HG03442 (cell line): ENCODE measurements at regions not wholly inside any gene's neighbourhood (a gene's known extent, or its start where the extent isn't known, plus 50 kb on each side); places are given as distances from the start of the nearest gene placed in this dataset.

Experiments used
- ATAC-seq: cut with Tn5 transposase; IDR thresholded peaks from one replicate; pipeline ENCODE4 v1.9.1; 2021; ENCODE audit warnings: mild to moderate bottlenecking, moderate library complexity; ENCODE audit not compliant: unreplicated experiment

DNA sequence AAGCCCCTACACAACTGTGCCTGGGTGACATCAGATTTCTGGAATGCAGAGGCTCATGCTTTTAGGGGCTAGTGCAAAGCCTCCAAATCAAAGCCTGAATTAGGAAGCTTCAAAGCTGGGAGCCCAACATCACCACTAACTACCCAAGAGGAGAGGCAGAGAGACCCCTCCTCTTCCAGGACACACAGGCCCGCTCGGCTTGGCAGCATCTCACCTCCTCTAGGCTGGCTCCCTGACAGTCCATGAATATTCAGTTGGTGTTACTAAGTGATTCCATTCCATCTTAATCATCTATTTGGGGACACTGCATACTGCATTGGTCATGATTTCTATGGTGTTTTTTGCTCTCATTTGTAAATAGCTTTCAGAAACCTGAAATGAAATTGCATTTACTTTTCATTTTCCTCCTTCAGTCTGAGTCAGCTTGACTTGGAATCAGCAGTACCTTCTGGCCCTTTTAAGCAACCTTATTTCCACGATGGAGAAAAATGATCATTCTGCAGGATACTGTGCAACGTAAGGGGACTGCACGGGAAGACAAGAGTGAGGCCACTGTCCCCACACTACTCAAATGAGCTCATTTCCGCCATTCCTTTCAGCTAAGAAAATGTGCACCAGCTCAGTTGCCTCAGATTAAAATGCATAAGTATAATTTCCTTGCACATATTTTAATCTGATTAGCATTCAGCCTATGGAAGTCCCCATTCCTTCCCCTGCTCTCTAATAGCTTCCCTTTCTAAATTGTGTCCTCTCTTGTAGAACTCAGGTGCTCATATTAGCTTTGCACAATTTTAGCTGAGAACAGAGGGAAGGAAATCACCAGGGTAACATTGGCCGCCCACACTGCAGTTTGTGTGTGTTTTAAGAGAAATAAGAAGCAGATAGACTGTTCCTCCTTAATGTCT, 219.9 kb downstream of the RFC3 start:
- ATAC-seq: peak; percentile 41

DNA sequence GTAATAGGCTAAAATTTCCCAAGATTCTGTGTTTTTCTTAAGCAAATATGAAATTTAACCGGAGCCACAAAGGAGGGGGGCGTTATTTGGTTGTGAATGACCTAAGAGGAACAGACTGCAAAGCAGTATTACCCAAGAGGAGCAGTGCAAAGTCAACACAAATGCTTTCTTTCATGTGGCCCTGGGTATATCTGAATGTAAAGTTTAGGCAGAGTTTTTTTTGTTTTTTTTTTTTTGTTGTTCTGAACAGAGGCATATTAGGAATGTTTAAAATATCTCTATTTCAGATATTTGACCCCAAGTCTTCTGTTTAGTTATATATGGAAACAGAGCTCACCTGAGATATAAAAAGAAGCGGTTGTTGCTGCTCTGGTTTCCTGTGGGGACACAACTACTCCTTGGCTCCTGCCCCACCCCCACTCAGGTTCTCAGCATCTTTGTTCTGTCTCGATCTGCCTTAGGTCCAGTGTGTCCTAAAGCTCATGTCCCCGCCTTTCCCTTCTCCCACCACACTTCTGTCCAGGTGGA, 220.7 kb downstream of the RFC3 start:
- peak; percentile 41 for ATAC-seq

DNA sequence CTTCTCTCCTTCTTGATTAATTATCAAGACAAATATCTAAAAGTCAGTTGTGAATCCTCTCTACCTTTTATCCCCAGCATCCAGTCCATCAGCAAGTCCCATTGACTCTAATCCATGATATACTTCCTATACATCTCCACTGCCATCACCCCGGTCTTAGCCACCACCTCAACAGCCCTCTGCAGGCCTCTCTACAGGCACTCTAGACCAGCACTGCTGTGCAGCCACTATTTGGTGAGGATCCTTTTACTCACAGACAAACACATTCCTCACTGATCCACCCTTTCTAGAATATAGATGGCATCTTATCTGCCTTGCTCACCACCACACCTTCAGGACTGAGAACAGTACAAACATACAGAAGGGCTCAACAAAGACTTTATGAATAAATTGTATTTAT, 221.7 kb downstream of the RFC3 start:
- ATAC-seq: no peak

DNA sequence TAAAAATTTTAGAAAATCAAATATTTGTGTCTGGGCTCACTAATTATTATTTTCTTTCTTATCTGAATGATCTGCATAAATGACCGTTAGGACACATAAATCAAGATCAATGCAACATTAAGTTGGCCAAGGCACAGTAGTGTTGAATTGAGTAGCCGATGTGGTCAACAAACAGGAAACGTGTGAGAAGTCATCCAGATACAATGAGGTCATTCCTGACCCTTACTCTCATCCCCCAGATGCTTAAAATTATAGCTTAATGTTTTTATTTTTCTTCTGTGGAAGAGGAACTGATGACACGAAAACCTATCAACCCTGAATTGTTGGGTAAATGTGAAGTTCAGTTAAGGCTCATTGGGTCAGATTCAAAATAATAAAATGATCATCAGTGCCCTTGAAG, 222.9 kb downstream of the RFC3 start:
- ATAC-seq: no peak

DNA sequence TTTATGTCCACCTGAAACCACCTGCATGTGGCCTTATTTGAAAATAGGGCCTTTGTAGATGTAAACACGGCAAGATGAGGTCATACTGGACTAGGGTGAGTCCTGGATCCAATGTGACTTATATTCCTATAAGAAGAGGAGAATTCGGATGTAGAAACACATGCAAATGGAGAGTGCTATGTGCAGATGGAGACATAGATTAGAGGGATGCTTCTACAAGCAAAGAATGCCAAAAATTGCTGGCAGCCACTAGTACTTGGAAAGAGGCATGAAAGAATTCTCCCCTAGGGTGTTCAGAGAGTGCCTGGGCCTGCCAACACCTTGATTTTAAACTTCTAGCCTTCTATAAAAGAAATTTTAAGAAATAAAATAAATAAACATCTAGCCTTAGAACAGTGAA, 226.1 kb downstream of the RFC3 start:
- ATAC-seq: no peak

DNA sequence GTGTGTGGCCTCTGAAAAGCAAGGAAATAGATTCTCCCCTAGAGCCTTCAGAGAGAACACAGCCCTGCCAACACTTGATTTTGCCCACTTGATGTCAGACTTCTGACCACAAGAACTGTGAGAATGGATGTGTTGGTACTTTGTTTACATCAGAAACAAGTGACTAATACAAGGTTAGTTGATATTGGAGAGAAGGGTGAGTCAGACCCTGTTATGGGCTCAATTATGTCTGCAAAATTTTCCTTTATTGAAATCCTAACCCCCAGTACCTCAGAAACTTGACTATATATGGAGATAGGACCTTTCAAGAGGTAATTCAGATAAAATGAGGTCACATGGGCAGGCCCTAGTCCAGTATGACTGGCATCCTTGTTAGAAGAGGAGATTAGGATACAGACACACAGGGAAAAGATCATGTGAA, 226.7 kb downstream of the RFC3 start:
- ATAC-seq: no peak

DNA sequence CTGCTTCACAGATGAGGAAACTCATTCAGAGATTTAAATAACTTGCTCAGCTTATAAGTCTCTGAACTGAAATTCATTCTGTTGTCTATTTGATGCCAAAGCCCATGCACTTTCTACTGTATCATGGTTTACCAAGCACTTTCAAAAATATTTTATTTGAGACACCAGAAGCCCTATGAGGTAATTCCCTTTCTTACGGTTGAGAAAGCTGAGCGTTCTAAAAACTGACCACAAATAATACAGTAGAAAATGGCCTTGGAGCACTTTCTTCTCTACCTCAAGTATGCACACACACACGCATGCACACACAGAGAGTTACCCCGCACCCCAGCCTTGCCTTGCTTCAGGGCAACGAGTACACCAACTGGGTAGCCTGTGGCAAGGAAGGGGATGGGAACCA, 228.5 kb downstream of the RFC3 start:
- no peak for ATAC-seq

DNA sequence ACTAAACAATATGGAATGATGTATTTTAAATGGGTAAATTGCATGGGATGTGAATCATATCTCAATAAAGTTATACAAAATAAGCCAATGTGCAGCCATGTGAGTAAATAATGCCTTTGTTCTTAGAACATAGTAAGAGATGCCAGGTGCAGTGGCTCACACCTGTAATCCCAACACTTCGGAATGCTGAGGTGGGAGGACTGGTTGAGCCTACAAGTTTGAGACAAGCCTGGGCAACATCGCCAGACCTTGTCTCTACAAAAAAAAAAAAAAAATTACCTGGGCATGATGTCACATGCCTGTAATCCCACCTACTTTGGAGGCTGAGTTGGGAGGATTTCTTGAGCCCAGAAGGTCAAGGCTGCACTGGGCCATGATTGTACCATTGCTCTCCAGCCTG, 230.7 kb downstream of the RFC3 start:
- no peak for ATAC-seq

DNA sequence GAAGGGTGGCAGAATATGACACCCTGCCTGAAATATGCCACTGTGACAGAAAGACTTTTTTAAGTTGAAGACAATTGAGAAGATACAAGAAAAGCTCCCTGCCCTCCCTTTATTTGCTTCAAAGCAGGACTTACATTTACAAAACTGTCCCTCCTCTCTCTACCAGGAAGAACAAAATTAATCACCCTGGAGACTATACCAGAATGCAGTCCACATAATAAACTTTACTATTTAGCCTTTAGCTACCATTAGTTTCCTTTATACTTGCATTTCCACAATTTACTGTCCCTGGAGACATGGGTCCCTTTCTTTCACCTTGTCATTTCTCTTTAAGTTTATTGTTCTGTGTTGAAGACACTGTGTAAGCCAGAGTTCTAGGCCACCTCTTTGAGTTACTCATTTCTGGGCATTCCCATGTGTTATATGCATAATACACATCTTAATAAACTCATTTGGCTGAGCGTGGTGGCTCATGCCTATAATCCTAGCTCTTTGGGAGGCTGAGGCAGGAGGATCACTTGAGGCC, 238.8 kb downstream of the RFC3 start:
- no peak for ATAC-seq

DNA sequence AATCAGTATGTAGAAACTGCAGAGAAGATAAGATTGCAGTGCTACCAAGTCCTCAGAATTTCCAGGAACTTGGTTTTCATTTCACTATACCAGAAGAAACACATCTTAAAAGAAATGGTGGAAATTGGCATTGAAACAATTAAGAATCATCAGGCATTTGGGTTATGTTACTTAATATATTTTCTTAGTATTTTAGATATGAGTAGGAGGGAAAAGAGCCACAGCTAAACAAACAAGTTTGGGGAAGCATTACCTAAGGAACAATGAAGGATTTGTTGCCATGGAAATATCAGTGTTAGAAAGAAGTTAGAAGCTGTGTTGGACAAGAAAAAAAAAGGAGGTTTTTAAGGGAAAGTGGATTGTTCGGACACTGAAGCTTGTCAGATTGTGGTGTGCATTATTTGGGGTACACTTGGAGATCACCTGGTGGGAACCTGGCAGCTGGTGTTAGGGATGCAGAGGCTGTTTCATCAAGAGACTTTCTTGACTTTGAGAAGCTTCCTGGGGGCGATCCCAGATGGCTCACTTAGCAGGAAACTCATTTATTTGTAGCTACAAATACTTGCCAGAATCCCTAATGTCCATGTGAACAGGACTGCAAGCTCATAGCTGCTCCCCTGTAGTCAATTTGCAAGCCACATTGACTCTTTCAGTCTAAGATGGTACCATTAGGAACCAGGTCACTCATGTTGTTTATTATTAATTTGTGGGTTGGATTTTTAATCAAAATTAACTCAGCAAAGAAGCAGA, 246.7 kb downstream of the RFC3 start:
- no peak for ATAC-seq

DNA sequence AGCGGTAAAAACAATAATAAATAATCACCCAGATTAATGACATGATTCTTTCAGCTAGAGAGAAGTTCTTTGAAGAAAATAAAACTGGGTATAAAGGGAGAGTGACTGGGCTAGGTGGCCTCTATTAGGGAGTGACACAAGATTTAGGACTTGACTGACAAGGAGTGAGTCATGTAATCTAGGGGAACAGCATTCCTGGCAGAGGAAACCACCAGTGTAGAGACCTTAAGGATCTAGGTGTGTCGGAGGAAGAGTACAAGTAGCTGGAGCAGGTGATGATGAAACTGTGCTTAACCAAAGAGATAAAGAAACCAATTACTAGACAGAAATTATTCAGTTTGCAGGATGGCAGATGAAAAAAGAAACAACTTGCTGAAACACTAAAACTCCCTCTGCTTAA, 248.0 kb downstream of the RFC3 start:
- no peak for ATAC-seq

DNA sequence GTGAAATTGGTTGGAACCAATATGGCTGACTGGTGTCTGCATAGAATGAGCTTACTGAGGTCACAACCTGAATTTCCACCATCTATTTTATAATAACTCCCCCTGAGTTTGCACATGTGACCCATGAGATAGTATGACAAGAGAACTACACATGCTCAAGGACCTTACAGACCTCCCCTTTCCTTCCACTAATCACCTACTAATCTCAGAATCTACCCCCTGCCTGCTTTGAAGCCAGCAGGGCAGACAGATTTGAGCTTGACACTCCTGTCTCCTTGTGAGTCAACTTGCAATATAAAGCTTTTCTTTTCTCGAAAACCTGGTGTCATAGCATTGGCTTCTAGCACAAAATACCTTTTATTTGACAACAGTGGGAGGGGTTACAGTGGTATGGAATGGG, 248.4 kb downstream of the RFC3 start:
- no peak for ATAC-seq

DNA sequence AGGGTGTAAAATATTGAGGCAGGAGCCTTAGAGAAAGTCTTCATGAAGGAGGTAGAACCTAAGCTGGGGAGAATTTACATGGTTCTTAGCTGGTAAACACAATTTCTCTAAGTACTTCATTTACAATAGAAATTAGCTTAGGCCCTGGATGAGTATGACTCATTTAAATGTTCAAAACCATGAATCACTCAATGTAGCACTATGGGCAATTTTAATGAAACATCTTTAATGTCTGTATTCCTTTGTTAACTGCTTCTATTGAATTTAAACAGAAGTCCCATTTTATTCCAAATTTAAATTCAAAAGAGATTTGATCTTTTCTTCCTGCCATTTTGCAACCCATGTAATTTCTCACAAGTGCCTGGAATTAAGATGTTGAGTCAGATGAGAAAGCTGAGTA, 252.1 kb downstream of the RFC3 start:
- ATAC-seq: no peak

DNA sequence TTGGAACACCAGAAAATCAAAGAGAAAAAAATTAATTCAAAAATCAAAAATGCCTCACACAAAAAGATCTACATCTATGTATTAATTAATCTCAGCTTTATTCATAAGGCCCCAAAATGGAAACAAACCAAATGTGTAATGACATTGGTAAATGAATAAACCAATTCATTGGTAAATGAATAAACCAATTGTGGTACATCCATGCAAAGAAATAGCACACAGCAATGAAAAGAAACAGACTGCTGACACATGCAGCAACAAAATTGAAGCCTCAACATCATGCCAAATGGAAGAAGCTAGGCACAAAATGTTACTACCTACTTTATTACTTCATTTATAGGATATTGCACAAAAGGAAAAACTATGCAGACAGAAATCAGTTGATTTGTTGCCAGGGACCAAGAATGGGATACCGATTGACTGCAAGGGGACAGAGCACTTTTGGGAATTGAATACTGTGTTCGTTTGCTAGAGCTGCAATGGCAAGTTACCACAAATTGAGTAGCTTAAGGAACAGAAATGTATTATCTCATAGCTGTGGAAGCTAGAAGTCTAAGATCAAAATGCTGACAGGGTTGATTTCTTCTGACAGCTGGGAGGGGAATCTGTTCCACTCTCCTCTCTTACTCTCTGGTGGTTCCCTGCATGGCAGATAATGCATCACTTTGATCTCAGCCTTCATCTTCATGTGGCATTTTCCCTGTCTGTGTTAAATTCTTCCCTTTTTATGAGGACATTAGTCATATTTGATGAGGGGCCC, 252.8 kb downstream of the RFC3 start:
- ATAC-seq: no peak

DNA sequence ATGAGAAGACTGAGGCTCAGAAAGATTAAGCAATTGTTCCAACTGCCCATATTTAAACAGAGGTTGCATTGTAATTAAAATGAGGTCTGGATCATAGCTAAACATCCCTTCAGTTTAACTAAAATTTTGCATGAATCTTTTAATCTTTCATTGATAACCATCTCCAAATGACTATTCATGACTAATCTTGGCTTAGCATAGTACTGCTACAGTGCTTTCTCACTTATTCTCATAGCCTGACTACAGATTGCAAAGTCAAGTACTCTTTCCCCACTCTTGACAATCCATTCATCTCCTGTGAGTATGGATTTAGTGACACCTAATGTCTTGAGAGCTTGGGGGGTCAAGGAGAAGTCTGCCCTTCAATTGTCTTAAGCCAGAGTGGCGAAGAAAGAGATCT, 258.4 kb downstream of the RFC3 start:
- ATAC-seq: no peak

DNA sequence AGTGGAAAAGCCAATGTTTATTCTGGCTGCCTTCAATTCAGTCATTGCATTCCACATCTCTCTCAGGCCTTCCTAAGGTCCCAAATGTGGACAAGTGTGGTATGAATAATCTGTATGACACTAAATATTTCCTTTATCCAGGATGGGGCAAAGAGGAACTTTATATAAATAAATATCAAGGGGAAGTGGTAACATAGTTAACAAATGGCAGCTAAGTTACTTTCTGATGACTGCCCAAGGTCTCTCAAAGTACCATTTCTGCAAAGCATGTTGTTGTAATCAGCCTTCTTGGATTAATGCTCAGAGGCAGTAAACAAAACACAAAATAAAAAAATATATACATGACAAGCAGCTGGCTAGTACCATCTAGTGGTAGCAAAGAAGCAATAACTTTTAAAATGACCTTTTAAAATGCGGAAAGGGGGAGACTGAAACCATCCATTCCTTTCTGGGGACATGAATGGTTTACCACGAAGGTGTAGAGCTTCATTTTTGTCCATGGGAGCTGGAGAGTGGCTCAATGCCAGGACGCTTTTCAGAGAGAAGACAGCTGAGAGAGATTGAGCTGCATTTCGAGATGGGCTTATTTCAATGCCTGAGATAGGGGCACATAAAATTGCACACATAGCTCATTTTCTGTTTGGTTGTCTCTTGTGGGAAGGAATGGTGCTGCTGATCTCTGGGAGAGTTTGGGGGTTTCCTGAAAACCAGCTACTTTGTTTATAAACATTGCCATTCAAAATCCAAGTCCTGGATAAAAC, 259.2 kb downstream of the RFC3 start:
- no peak for ATAC-seq

DNA sequence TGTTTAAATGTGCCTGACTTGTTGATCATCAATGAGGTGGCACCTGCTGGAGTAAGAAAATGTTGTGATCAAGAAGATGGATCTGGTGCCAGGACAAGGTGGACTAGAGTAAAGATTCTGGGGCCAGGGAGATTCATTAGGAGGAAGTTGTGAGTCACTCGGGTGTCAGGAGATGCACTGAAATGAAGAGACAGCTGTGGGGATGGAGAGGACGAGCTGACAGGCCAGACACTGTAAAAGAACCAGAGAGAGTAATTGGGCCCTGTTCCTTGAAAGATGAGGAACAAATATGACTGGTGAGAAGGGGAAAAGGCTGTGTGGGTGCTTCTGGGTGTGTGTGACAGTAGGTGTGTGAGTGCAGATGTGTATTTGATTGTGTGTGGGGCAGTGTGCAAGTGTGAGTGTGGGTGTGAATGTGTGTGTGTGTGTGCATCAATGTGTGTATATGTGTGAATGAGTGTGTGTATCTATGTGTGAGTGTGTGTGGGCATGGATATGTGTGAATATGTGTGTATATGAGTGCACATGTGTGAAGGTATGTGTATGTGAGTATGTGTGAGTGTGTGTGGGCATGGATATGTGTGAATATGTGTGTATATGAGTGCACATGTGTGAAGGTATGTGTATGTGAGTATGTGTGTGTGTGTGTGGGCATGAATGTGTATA, 260.5 kb downstream of the RFC3 start:
- ATAC-seq: no peak

DNA sequence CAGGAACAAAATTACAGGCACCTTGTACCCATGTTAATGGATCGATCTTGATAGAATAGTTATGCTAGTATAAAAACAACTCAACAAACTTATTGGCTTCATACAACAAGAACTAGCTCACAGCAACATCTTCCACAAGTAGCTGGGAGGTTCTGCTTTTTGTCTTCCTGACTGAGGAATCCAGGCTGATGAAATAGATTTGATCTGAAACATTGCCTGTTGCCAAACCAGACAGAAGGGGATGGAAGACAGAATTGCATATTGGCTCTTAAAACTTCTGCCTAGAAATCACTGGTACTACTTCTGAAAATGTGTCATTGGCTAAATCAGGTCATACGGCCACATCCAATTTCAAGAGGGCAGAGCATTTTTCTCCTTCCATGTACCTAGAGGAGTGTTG, 267.3 kb downstream of the RFC3 start:
- ATAC-seq: no peak

DNA sequence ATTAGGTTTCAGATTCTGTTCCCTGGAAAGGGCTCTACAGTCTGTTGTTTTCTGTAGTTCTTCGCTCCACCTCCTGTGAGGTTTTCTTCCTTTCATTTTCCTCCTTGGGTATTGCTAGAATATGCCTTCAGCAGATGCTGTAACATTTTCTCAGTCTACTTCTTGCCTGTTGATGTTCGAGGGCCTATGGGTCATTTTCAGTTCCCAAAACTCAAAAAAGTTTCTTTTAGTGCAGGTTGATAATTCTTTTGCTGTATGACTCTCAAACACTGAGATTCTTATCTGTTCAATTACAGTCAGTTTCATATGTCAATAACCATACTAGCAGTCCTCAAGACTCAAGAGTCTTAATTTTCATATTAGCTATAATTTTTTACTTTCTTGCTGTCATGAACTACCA, 268.3 kb downstream of the RFC3 start:
- ATAC-seq: no peak

DNA sequence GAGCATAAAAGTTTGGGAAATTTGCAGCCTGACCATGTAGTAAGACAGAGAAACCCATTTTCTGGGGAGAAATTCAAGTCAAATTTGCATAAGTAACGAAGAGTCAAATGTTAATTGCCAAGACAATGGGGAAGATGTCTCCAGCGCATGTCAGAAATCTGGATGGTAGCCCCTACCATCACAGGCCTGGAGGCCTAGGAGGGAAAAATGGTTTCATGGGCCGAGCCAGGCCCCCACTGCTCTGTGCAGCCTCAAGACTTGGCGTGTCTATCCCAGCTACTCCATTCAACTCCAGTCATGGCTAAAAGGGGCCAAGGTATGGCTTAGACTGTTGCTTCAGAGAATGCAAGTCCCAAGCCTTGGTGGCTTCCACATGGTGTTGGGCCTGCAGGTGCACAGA, 269.8 kb downstream of the RFC3 start:
- no peak for ATAC-seq
